Mucosa of stomach (tissue), 1 donor: ENCODE measurements at regions not wholly inside any gene's neighbourhood (a gene's known extent, or its start where the extent isn't known, plus 50 kb on each side); places are given as distances from the start of the nearest gene placed in this dataset.
"Not testable (repeated sequence)": the region's sequence is repeated elsewhere in the genome, so short reads cannot be mapped to it uniquely, and the experiment has no call there.

ENCODE experiments used
- H3K27me3 ChIP-seq: one replicate; pipeline ENCODE4 v1.7.0; 2013; ENCODE audit warnings: mild to moderate bottlenecking, low read length; ENCODE audit not compliant: control insufficient read depth, insufficient read depth
- H3K36me3 ChIP-seq: one replicate; pipeline ENCODE4 v1.7.0; 2013; ENCODE audit warnings: low read length; ENCODE audit not compliant: control insufficient read depth, insufficient read depth
- H3K4me1 ChIP-seq: one replicate; pipeline ENCODE4 v1.7.0; 2013; ENCODE audit warnings: mild to moderate bottlenecking, low read length; ENCODE audit not compliant: control insufficient read depth, insufficient read depth
- H3K4me3 ChIP-seq: one replicate; pipeline ENCODE4 v1.7.0; 2013; ENCODE audit warnings: low read length
- H3K9ac ChIP-seq: one replicate; pipeline ENCODE4 v1.7.0; 2013; ENCODE audit warnings: mild to moderate bottlenecking, low read length, moderate library complexity
- H3K9me3 ChIP-seq: one replicate; pipeline ENCODE4 v1.7.0; 2013; ENCODE audit warnings: mild to moderate bottlenecking, low read length, moderate library complexity; ENCODE audit not compliant: control insufficient read depth
- donor health status: Pancreatic carcinoma.

GRCh38 chr20:11993886-11994461, 76.3 kb downstream of the BTBD3 start:
- Histone ChIP-seq H3K27me3 (no peaks in the 10 kb centered on the region), H3K9me3 (no peaks in the 10 kb centered on the region), H3K4me1 (no peaks in the 10 kb centered on the region), H3K9ac (no peak overlapping the region), H3K4me3 (no peak overlapping the region), H3K36me3 (no peaks in the 10 kb centered on the region)

GRCh38 chr20:11995805-11996567, 78.3 kb downstream of the BTBD3 start:
- no peaks in the 10 kb centered on the region for H3K27me3 ChIP-seq
- H3K9me3 ChIP-seq = no peaks in the 10 kb centered on the region
- no peaks in the 10 kb centered on the region for H3K4me1 ChIP-seq
- H3K9ac ChIP-seq = no peak overlapping the region
- no peak overlapping the region for H3K4me3 ChIP-seq
- H3K36me3 ChIP-seq = no peaks in the 10 kb centered on the region

DNA sequence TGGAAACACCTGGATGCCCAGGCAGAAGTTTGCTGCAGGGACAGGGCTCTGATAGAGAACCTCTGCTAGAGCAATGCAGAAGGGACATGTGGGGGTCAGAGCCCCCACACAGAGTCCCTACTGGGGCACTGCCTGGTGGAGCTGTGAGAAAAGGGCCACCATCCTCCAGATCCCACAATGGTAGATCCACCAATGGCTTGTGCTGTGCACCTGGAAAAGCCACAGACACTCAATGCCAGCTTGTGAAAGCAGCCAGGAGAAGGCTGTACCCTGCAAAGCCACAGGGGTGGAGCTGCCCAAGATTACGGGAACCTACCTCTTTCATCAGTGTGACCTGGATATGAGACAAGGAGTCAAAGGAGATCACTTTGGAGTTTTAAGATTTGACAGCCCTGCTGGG, 87.1 kb downstream of the BTBD3 start:
- H3K36me3 ChIP-seq, H3K27me3 ChIP-seq, H3K4me1 ChIP-seq, H3K9me3 ChIP-seq, H3K4me3 ChIP-seq, H3K9ac ChIP-seq: not testable (repeated sequence)

GRCh38 chr20:12012241-12013222, 94.8 kb downstream of the BTBD3 start:
- Histone ChIP-seq H3K9ac (no peak overlapping the region), H3K9me3 (no peaks in the 10 kb centered on the region), H3K36me3 (no peaks in the 10 kb centered on the region), H3K27me3 (no peaks in the 10 kb centered on the region), H3K4me1 (no peaks in the 10 kb centered on the region), H3K4me3 (no peak overlapping the region)

- Histone ChIP-seq H3K36me3 (no peaks in the 10 kb centered on the region), H3K4me1 (no peaks in the 10 kb centered on the region), H3K9ac (no peak overlapping the region), H3K4me3 (no peak overlapping the region), H3K9me3 (no peaks in the 10 kb centered on the region), H3K27me3 (no peaks in the 10 kb centered on the region)
Observed at GRCh38 chr20:12014276-12014675, 96.6 kb downstream of the BTBD3 start.

DNA sequence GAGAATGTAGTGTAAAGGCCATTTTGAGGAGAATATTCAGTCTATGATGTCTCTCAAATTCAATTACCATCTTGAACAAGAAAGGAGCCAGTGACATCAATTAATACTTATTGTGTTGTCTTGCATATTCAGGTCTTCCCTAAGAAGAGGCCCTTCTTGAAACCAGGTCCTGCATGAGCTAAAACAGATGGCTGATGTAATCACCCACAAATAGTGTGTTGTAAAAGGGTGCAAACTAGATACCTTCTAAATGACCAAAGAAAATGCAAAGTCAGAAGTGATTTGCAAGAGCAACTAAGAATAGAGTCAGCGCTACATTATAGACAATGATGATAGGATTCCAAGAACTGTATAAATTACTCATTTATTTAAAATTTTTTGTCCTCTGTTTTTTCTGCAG, 97.0 kb downstream of the BTBD3 start:
- no peak overlapping the region for H3K9ac ChIP-seq
- H3K36me3 ChIP-seq = no peaks in the 10 kb centered on the region
- no peak overlapping the region for H3K4me3 ChIP-seq
- no peaks in the 10 kb centered on the region for H3K9me3 ChIP-seq
- H3K4me1 ChIP-seq = no peaks in the 10 kb centered on the region
- H3K27me3 ChIP-seq = no peaks in the 10 kb centered on the region

DNA sequence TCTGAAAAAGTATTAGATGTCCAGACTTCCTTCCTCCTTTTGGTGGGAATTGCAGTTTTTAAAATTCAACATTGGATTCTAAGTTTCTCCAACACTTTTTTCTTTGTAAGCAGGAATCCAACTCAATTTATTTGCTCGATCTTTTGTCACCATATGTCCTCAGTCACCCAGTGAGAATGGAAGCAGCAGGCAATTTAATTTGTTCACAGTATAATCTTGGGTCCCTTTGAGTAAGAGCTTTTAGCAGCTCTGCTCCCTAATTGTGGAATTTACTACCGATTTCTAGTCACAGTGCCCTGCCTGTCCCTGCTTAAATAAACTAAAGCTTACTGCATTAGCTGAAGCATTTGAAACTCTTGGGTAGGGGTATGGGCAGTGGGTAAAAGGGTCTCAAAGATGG, 98.6 kb downstream of the BTBD3 start:
- Histone ChIP-seq H3K4me1 (no peaks in the 10 kb centered on the region), H3K27me3 (no peaks in the 10 kb centered on the region), H3K4me3 (no peak overlapping the region), H3K9me3 (no peaks in the 10 kb centered on the region), H3K36me3 (no peaks in the 10 kb centered on the region), H3K9ac (no peak overlapping the region)

DNA sequence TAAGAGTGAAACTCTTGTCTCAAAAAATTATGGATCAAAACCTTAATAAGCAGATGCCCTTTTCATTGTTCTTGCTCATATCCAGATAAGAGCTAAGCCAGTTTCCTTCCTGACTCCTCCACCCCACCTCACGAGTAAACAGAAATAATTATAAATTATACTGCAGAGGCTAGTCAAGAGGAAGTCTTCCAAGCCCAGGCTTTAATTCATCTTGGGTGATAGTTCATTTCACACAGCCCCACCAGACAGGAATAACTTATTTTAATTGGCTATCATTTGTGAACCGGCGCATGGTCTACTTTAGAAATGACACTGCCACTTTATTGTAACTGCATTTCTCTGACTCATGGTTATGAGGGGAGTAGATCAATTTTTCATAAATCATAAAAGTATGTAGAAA, 102.0 kb downstream of the BTBD3 start:
- Histone ChIP-seq H3K9ac (no peak overlapping the region), H3K4me3 (no peak overlapping the region), H3K4me1 (no peaks in the 10 kb centered on the region), H3K27me3 (no peaks in the 10 kb centered on the region), H3K9me3 (no peaks in the 10 kb centered on the region), H3K36me3 (no peaks in the 10 kb centered on the region)

- Histone ChIP-seq H3K36me3 (no peaks in the 10 kb centered on the region), H3K27me3 (no peaks in the 10 kb centered on the region), H3K4me1 (no peaks in the 10 kb centered on the region), H3K9me3 (no peaks in the 10 kb centered on the region), H3K4me3 (no peak overlapping the region), H3K9ac (no peak overlapping the region)
Observed at GRCh38 chr20:12020846-12021245, 103.2 kb downstream of the BTBD3 start.

GRCh38 chr20:12022126-12022525, 104.4 kb downstream of the BTBD3 start:
- Histone ChIP-seq H3K36me3 (no peaks in the 10 kb centered on the region), H3K9me3 (no peaks in the 10 kb centered on the region), H3K27me3 (no peaks in the 10 kb centered on the region), H3K4me1 (no peaks in the 10 kb centered on the region), H3K9ac (no peak overlapping the region), H3K4me3 (no peak overlapping the region)

GRCh38 chr20:12023194-12023795, 105.6 kb downstream of the BTBD3 start:
- H3K4me1 ChIP-seq = no peaks in the 10 kb centered on the region
- no peaks in the 10 kb centered on the region for H3K9me3 ChIP-seq
- no peak overlapping the region for H3K9ac ChIP-seq
- H3K4me3 ChIP-seq = no peak overlapping the region
- no peaks in the 10 kb centered on the region for H3K27me3 ChIP-seq
- H3K36me3 ChIP-seq = no peaks in the 10 kb centered on the region

DNA sequence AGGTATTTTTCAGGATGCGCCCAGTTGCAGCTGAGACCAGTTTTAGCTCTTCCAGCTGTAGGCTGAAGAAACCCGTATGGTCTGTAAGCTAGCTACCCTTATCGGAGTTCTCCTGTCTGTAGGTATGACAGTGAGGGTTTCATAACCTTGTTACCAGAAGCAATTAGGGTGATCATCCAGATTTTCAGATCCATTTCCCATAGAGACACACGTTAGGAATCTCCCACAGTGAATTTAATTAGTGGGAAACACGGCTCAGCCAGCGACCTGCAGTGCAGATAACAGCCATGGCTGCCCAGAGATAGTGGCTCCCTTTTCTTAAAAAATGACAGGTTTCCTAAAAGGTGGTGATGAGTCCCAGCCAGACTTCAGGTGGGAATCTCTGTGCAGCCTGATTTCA, 111.1 kb downstream of the BTBD3 start:
- Histone ChIP-seq H3K9me3 (no peaks in the 10 kb centered on the region), H3K9ac (no peak overlapping the region), H3K4me1 (no peaks in the 10 kb centered on the region), H3K4me3 (no peak overlapping the region), H3K36me3 (no peaks in the 10 kb centered on the region), H3K27me3 (no peaks in the 10 kb centered on the region)
